Left lobe of liver (tissue), 2 donors: ENCODE measurements at regions not wholly inside any gene's neighbourhood (a gene's known extent, or its start where the extent isn't known, plus 50 kb on each side); places are given as distances from the start of the nearest gene placed in this dataset.

Experiments
- ATAC-seq: fragments of 200-7000 bp; cut with Tn5 transposase; one replicate; pipeline ENCODE4 v1.9.1; 2020; ENCODE audit warnings: mild to moderate bottlenecking, moderate library complexity
- DNase-seq: peaks from one replicate; pipeline ENCODE4 v3.0.0-alpha.2; 2020; ENCODE audit warnings: low spot score
- donor health status: DM: no; HTN: no; CAD: no; lungs with moderate emphysema.
- donor health status: DM: no; HTN: yes; CAD: no.

DNA sequence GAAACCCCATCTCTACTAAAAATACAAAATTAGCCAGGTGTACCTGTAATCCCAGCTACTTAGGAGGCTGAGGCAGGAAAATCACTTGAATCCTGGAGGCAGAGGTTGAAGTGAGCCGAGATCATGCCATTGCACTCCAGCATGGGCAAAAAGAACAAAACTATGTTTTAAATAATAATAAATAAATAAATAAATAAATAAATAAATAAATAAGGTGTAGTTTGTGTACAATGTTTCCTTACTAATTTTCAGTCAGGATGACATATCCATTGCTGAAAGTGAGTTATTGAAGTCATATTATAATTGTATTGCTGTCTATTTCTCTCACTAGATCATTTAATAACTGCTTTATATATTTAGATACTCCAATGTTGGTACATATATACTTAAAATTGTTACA is 581.5 kb upstream of the DAB2 start:
- ATAC-seq: no peak
- no peak for DNase-seq

DNA sequence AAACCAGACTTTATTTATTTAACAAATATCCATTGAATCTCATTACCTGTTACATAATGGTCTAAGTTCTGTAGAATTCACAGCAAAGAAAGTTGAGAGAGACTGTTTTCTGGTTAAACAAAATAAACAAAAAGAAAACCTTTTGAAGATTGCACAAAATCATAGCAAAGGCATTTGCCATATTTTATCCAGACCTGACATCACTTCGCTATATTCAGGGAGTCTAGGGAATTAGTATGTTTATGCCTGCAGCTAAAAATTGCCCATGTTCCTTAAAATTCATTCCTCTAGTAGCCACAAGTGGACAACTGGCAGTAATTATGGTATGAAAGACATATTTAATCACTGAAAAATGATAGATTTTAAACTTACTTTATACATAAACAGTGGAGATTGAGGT is 577.0 kb upstream of the DAB2 start:
- ATAC-seq (no peak), DNase-seq (no peak)

DNA sequence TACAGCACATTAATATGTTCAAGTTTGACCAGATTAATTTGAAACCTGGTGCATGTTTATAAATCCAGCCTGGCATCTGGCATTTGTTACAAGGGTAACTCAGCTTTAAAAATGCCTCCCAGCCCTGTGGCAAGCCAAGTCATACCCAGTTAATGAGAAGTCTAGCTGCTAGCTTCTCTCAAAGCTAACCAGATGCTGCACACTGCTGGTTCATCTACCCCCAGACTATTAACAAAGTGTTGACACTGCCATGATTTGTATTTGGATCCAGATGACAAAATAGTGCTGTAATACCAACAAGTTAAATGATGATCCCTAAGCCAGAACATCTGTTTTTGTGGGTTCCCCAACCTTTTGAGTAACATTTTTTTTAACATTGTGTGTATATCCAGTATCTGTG is 573.7 kb upstream of the DAB2 start:
- DNase-seq (no peak), ATAC-seq (no peak)

DNA sequence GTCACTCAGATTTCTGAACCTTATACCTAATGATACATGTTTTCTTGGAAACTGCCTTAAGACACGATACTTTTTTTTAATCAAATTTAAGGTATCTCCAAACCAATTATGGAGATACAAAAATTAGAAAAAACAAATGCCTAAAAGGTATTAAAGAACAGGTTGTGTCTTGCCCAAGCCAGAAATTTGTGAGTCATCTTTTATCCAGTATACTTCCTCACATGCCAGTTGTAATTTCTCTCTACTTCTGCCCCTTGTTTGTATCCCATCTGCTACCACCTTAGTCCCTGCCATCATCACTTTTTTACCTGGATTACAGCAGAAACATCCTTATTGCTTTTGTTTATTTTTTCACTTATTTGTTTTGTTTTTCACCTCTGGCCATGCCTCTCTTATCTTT is 571.2 kb upstream of the DAB2 start:
- no peak for ATAC-seq
- no peak for DNase-seq

DNA sequence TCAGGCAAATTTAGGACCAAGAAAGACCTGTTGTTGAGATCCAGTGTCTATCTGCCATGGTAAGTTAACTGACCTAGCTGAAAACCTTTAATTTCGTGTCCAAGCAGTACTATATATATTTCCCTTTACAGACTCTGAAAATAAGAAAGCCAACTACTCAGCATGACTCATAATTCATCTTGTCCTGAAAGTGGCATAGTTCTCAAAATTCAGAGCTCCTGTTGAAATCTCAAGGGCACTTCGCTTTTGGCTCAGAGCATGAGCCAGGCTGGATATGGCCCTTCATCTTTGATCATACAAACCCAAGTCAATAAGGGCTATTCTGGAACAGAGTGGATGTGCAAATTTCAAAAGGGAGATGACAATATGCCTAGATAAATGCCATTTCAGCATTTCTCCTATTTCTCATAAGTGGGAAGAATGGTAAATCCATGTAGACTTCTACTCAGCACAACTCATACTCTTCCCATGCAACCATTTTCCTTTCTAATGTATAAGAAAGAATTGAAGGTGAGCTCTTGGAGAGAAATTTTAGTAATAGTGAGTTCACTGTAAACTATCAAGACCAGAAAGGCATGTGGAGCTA is 567.9 kb upstream of the DAB2 start:
- DNase-seq (no peak), ATAC-seq (no peak)

- ATAC-seq: no peak
Observed at GRCh38 chr5:39986614-39987013, 561.8 kb upstream of the DAB2 start.

DNA sequence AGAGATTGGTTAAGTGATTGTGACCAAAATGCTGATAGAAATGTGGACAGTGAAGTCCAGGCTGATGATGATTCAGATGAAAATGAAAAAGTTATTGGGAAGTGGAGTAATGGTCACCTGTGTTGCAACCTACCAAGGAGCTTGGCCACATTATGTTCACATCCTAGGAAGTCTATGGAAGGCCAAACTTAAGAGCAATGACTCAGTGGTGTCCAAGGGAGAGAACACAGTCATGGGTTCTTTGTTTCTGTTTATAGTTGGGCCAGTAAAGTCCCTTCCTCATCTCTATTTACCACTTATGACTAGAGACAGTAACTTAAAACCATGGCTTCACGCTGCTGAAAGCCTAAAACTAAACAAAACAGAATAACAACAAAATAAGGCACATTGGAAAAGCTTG is 555.3 kb upstream of the DAB2 start:
- ATAC-seq (no peak), DNase-seq (no peak)

More at GRCh38 chr5:39986614-39987013, 561.8 kb upstream of the DAB2 start:
- no peak for DNase-seq

GRCh38 chr5:39977066-39977655 is 552.4 kb upstream of the DAB2 start:
- no peak for DNase-seq

GRCh38 chr5:39970117-39970798 is 545.5 kb upstream of the DAB2 start:
- ATAC-seq (no peak), DNase-seq (no peak)

More at GRCh38 chr5:39977066-39977655, 552.4 kb upstream of the DAB2 start:
- ATAC-seq: no peak

DNA sequence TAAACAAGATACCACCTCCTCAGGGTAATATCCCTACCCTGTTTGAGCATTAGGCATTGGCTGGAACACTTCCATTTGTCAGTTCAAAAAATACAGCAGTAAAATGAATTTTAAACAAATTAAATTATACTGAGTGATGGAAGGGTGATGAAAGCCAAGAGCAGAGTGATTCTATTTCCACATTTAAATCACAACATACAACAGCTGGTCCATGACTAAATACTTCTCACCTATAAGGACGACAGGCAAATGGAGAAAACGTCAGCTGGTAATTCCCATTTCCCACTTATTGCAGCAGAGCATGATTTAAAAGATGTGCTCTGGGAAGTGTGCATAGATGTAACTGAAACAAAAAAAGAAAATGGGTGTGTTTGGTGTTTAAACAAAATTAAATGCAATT is 543.6 kb upstream of the DAB2 start:
- ATAC-seq (no peak), DNase-seq (no peak)

DNA sequence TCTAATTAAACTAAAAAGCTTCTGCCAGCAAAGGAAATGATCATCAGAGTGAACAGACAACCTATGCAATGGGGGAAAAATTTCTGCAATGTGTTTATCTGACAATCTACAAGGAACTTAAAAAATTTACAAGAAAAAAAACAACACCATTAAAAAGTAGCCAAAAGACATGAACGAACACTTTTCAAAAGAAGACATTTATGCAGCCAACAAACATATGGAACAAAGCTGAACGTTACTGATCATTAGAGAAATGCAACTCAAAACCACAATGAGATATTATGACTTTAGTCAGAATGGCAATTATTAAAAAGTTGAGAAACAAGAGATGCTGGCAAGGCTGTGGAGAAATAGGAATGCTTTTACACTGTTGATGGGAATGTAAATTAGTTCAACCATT is 530.4 kb upstream of the DAB2 start:
- no peak for ATAC-seq
- DNase-seq: no peak

DNA sequence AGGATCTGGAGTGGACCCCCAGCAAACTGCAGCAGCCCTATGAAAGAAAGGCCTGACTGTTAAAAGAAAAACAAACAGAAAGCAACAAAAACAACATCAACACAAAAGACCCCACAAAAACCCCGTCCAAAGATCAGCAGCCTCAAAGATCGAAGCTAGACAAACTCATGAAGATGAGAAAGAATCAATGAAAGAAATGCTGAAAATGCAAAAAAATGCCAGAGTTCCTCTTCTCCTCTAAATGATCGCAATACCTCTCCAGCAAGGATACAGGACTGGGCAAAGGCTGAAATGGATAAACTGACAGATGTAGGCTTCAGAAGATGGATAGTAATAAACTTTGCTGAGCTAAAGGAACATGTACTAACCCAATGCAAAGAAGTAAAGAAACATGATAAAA is 526.3 kb upstream of the DAB2 start:
- no peak for ATAC-seq

DNA sequence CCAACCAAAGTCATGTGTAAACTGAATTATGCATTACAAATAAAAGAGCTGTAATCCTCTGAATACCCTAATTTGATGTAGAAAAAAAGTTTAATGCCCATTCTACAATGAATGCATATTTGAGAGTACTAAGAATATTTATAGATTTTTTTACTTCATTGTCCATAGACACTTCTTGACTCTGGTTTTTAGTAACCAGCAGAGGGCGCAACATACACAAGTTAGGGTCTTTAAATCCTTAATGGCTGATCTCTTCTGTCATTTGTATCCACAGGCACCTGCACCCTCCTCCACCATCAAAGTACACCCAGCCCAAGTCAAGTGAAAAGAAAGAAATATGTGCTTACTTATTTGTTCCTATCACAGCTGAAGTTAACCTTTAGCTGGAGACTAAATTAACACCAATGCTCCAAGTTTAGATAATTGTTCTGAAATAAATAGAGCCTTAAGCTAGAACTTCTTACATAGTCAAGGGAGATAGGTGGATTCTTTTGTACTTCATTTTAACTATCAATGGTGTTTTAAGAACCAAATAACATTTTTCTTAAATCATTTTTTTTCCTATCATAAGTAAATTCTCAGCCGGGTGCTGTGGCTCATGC is 524.2 kb upstream of the DAB2 start:
- no peak for DNase-seq
- ATAC-seq: peak; percentile 94

More for the DNA sequence above, 526.3 kb upstream of the DAB2 start:
- DNase-seq: no peak

- DNase-seq: no peak
- ATAC-seq: no peak
Observed at GRCh38 chr5:39948341-39948740, 523.6 kb upstream of the DAB2 start.

- ATAC-seq: no peak
- DNase-seq: no peak
Observed at GRCh38 chr5:39947657-39948056, 522.9 kb upstream of the DAB2 start.

GRCh38 chr5:39946356-39947045 is 521.7 kb upstream of the DAB2 start:
- ATAC-seq: no peak
- DNase-seq: no peak

DNA sequence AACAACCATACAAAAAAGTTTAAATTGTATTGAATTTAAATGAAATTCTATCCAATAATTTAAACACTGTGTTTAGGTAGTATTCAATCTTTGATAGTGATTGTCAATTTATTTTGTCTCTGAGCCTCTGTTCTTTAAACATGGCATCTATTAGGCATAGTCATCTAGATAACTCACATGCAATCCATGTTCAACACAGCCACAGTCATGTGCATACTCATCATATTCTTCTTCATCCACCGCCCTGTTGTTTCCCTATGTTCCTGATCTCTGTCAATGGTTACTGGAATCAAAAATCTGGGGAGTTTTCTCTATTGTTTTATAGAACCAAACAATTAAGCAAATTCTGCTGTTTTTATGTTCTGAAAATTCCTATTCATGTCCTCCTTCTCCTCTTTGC is 521.1 kb upstream of the DAB2 start:
- DNase-seq (no peak), ATAC-seq (no peak)

- DNase-seq (no peak), ATAC-seq (no peak)
Observed at GRCh38 chr5:39943811-39944210, 519.0 kb upstream of the DAB2 start.

DNA sequence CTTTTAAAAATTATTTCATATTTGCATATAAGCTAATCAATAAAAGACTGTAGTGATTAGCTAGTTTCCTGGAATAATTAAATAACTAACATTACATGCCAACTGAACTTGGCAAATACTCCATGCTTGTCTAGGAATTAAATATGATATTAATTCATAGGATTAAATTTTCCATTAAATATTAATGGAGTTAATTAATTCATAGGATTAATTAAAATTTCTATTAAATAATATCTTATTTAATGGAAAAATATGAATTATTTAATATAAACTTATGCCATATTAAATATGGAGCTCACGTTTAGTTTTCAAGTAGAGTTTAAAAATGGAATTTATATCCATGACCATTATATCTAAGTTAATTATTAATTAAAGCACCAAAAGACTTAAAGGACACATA is 517.8 kb upstream of the DAB2 start:
- DNase-seq: no peak
- no peak for ATAC-seq

GRCh38 chr5:39941416-39941815 is 516.6 kb upstream of the DAB2 start:
- DNase-seq (no peak), ATAC-seq (no peak)

GRCh38 chr5:39934830-39935229 is 510.1 kb upstream of the DAB2 start:
- DNase-seq (no peak), ATAC-seq (no peak)

DNA sequence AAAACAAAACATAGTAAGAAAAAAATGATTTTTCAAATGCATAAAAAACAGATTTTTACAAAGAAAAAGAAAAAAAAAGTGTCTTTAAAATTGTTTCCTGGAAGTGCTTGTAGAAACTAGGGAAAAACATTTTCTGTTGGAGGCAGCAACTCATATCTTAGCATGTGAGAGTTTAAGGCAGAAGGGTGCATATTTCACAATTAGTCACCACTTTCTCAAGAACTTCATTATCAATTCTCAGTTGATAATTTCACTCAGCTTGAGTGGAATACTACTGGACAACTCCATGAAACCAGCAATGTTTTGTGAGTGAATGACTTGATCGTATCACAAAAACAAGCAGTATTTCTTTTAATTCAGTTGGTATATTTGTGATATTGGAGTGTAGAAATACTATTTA is 508.3 kb upstream of the DAB2 start:
- no peak for DNase-seq
- ATAC-seq: no peak
